Activated CD4-positive, alpha-beta T cell treated with anti-CD3 and anti-CD28 coated beads, Interleukin-2, Interleukin-6, amounts not matched to agents 100 ng/mL and 50 ng/mL, durations not matched to agents 16 hours and 8 hours (primary cell): ENCODE measurements at regions not wholly inside any gene's neighbourhood (a gene's known extent, or its start where the extent isn't known, plus 50 kb on each side); places are given as distances from the start of the nearest gene placed in this dataset.
"Not testable (repeated sequence)": the region's sequence is repeated elsewhere in the genome, so short reads cannot be mapped to it uniquely, and the experiment has no call there.

Experiments used
- DNase-seq: peaks from one replicate; pipeline ENCODE4 v3.0.0-alpha.2; 2020

- DNase-seq: no peak
These were observed 76.7 kb upstream of the RUBCNL start for GRCh38 chr13:46463719-46464118.

- DNase-seq: not testable (repeated sequence)
These were observed 73.2 kb upstream of the RUBCNL start for GRCh38 chr13:46460223-46460622.

DNA sequence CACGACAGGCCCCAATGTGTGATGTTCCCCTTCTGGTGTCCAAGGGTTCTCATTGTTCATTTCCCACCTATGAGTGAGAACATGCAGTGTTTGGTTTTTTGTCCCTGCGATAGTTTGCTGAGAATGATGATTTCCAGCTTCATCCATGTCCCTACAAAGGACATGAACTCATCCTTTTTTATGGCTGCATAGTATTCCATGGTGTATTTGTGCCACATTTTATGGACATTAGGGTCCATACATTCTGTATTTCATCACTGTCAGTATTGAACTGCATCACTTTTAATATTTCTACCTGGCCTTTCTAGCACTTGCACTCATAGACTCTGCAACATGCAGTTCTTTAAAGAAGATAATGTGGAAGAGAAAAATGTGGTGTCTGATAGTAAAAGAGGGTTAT is 70.2 kb upstream of the RUBCNL start:
- not testable (repeated sequence) for DNase-seq

- DNase-seq: peak; percentile 11
These were observed 68.9 kb upstream of the RUBCNL start for GRCh38 chr13:46455924-46456323.

DNA sequence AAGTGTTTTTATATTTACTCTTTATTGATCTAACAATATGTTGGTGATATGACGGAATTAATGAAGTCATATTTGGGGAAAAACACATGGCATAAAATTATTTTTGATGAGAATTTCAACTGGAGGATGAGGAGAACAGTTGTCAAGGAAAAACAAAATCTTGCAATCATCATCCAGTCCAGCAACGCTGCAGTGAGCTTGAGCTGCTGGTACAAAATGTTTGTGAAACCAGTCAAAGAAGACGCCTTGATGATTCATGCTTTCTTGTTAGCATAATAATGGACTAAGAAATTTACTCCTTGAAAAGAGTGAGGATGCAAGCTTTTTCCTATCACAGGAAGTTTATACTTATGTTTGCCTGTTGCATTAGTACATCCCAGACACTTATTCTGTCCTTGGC is 64.1 kb upstream of the RUBCNL start:
- DNase-seq: not testable (repeated sequence)

DNA sequence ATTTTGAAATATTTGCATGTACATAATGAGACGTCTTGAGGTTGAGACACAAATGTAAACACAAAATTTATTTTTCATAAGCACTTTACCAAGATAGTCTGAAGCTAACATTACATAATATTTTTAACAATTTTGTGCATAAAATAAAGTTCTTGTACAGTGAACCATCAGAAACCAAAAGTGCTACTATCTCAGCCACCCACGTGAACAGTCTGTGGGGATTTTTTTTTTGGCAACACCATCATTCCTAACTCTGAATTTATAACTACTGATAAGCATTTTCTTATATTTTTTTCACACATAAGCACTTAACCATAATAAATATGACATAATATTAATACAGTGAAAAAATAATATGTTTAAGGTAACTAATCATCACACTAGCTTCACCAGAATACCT is 62.9 kb upstream of the RUBCNL start:
- DNase-seq: not testable (repeated sequence)

- not testable (repeated sequence) for DNase-seq
These were observed 61.1 kb upstream of the RUBCNL start for GRCh38 chr13:46448148-46448547.

DNA sequence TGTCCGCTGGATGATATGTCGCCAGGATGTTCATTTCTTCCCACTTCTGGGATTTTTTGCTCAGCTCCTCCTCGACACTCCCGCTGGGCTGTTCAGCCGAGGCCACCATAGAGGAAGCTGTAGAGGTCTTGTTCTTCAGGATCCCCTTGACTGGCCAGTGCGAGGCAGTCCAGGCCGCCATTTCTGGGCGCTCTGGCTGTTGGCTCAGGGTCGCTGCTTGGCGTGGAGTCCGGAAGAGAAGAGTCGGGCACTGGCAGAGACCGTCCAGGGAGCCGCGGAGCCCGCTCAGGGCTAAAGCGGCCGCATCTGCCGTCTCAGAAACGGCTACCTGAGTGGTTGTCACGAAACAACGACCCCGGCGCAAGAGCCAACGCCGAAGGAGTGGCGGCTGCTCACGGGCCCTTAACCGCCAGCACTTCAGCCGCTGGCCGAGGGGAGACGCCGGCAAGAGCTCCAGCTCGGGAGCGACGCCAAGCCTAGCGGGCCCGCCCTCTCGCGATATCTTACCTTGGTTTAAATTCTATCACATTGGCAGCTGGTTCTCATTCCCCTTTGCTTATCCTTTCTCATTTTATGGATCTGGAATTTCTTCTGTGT is 50.9 kb upstream of the RUBCNL start:
- DNase-seq: not testable (repeated sequence)
